ENCODE measurements at regions not wholly inside any gene's neighbourhood (a gene's known extent, or its start where the extent isn't known, plus 50 kb on each side); places are given as distances from the start of the nearest gene placed in this dataset.

- TF ChIP-seq CTCF (conservative IDR thresholded peaks at IDR 0.05; ENCODE audit: low read length) (no peak), EZH2phosphoT487 (IDR thresholded peaks at IDR 0.05; ENCODE audit: borderline replicate concordance, low read depth, low read length) (no peak)
Observed at GRCh38 chr3:13211605-13212210, 138.5 kb upstream of the IQSEC1 start.

Measured in OCI-LY7 (cell line).